Activated naive CD8-positive, alpha-beta T cell treated with anti-CD3 and anti-CD28 coated beads, Interleukin-2, amount 50 U/mL, for 24 hours (primary cell): ENCODE measurements at regions not wholly inside any gene's neighbourhood (a gene's known extent, or its start where the extent isn't known, plus 50 kb on each side); places are given as distances from the start of the nearest gene placed in this dataset.

Experiments used
- ATAC-seq: fragments of 150-1000 bp; cut with Tn5 transposase; one replicate; pipeline ENCODE4 v1.10.0; 2021
- DNase-seq: peaks from one replicate; pipeline ENCODE4 v3.0.0; 2021
- H3K27ac Mint-ChIP-seq: one replicate; pipeline ENCODE4 v1.8.0; 2021; ENCODE audit warnings: mild to moderate bottlenecking, mixed read lengths
- H3K27me3 Mint-ChIP-seq: one replicate; pipeline ENCODE4 v1.8.0; 2021; ENCODE audit warnings: mixed read lengths
- H3K36me3 Mint-ChIP-seq: one replicate; pipeline ENCODE4 v1.8.0; 2021; ENCODE audit warnings: low read depth, mixed read lengths
- H3K4me1 Mint-ChIP-seq: one replicate; pipeline ENCODE4 v1.8.0; 2021; ENCODE audit warnings: mixed read lengths
- H3K4me3 Mint-ChIP-seq: one replicate; pipeline ENCODE4 v1.8.0; 2021; ENCODE audit warnings: mild to moderate bottlenecking, moderate library complexity, mixed read lengths
- H3K9me3 Mint-ChIP-seq: one replicate; pipeline ENCODE4 v1.8.0; 2021; ENCODE audit warnings: mixed read lengths

- Mint-ChIP-seq H3K36me3 (no peaks in the 10 kb centered on the region), H3K4me3 (no peak overlapping the region), H3K27ac (peak overlapping the region; percentile 26), H3K9me3 (no peaks in the 10 kb centered on the region), H3K4me1 (peaks cover 5% of the 10 kb centered on the region), H3K27me3 (peaks cover 3% of the 10 kb centered on the region)
- ATAC-seq, result no peak
- DNase-seq, result no peak
Observed at GRCh38 chr5:82389347-82389746, 111.2 kb upstream of the RPS23 start.

- no peak overlapping the region for H3K27ac Mint-ChIP-seq
- H3K36me3 Mint-ChIP-seq, result no peaks in the 10 kb centered on the region
- H3K9me3 Mint-ChIP-seq, result no peaks in the 10 kb centered on the region
- H3K27me3 Mint-ChIP-seq, result peaks cover 3% of the 10 kb centered on the region
- peaks cover 5% of the 10 kb centered on the region for H3K4me1 Mint-ChIP-seq
- DNase-seq, result no peak
- ATAC-seq, result no peak
- H3K4me3 Mint-ChIP-seq, result no peak overlapping the region
Observed at GRCh38 chr5:82388181-82388580, 110.0 kb upstream of the RPS23 start.

GRCh38 chr5:82387819-82388166 lies 109.6 kb upstream of the RPS23 start:
- H3K36me3 Mint-ChIP-seq, result no peaks in the 10 kb centered on the region
- ATAC-seq, result no peak
- DNase-seq, result no peak
- no peak overlapping the region for H3K4me3 Mint-ChIP-seq
- H3K4me1 Mint-ChIP-seq, result peaks cover 5% of the 10 kb centered on the region
- no peak overlapping the region for H3K27ac Mint-ChIP-seq
- H3K9me3 Mint-ChIP-seq, result no peaks in the 10 kb centered on the region
- H3K27me3 Mint-ChIP-seq, result peaks cover 3% of the 10 kb centered on the region

GRCh38 chr5:82387001-82387818 lies 109.1 kb upstream of the RPS23 start:
- no peaks in the 10 kb centered on the region for H3K9me3 Mint-ChIP-seq
- no peak overlapping the region for H3K27ac Mint-ChIP-seq
- no peak for ATAC-seq
- peaks cover 5% of the 10 kb centered on the region for H3K4me1 Mint-ChIP-seq
- no peak overlapping the region for H3K4me3 Mint-ChIP-seq
- peaks cover 2% of the 10 kb centered on the region for H3K27me3 Mint-ChIP-seq
- no peaks in the 10 kb centered on the region for H3K36me3 Mint-ChIP-seq
- no peak for DNase-seq

GRCh38 chr5:82386576-82386975 lies 108.4 kb upstream of the RPS23 start:
- Mint-ChIP-seq H3K4me1 (peaks cover 5% of the 10 kb centered on the region), H3K27me3 (no peaks in the 10 kb centered on the region), H3K27ac (no peak overlapping the region), H3K4me3 (no peak overlapping the region), H3K9me3 (no peaks in the 10 kb centered on the region), H3K36me3 (no peaks in the 10 kb centered on the region)
- DNase-seq (no peak), ATAC-seq (no peak)

- ATAC-seq (no peak), DNase-seq (no peak)
- Mint-ChIP-seq H3K4me1 (peaks cover 5% of the 10 kb centered on the region), H3K27ac (no peak overlapping the region), H3K4me3 (no peak overlapping the region), H3K9me3 (no peaks in the 10 kb centered on the region), H3K36me3 (no peaks in the 10 kb centered on the region), H3K27me3 (no peaks in the 10 kb centered on the region)
Observed at GRCh38 chr5:82384034-82384750, 106.0 kb upstream of the RPS23 start.

- Mint-ChIP-seq H3K27me3 (no peaks in the 10 kb centered on the region), H3K4me3 (no peak overlapping the region), H3K4me1 (no peaks in the 10 kb centered on the region), H3K36me3 (no peaks in the 10 kb centered on the region), H3K27ac (no peak overlapping the region), H3K9me3 (no peaks in the 10 kb centered on the region)
- DNase-seq, result no peak
- ATAC-seq, result no peak
Observed at GRCh38 chr5:82381591-82381990, 103.4 kb upstream of the RPS23 start.

GRCh38 chr5:82376307-82376706 lies 98.2 kb upstream of the RPS23 start:
- Mint-ChIP-seq H3K4me3 (no peak overlapping the region), H3K27me3 (no peaks in the 10 kb centered on the region), H3K4me1 (peaks cover 5% of the 10 kb centered on the region), H3K9me3 (peaks cover 5% of the 10 kb centered on the region), H3K36me3 (peaks cover 2% of the 10 kb centered on the region), H3K27ac (no peak overlapping the region)
- ATAC-seq, result no peak
- DNase-seq, result no peak

- no peak overlapping the region for H3K4me3 Mint-ChIP-seq
- H3K4me1 Mint-ChIP-seq, result peaks cover 5% of the 10 kb centered on the region
Observed at GRCh38 chr5:82375488-82376244, 97.5 kb upstream of the RPS23 start.

GRCh38 chr5:82374637-82375036 lies 96.5 kb upstream of the RPS23 start:
- Mint-ChIP-seq H3K9me3 (peaks cover 5% of the 10 kb centered on the region), H3K4me1 (peaks cover 5% of the 10 kb centered on the region), H3K27me3 (no peaks in the 10 kb centered on the region), H3K36me3 (peaks cover 2% of the 10 kb centered on the region), H3K27ac (no peak overlapping the region), H3K4me3 (no peak overlapping the region)
- DNase-seq (no peak), ATAC-seq (peak; percentile 33)

More at GRCh38 chr5:82375488-82376244, 97.5 kb upstream of the RPS23 start:
- ATAC-seq, result no peak
- no peak overlapping the region for H3K27ac Mint-ChIP-seq
- no peak for DNase-seq
- no peaks in the 10 kb centered on the region for H3K27me3 Mint-ChIP-seq
- peaks cover 5% of the 10 kb centered on the region for H3K9me3 Mint-ChIP-seq
- peaks cover 2% of the 10 kb centered on the region for H3K36me3 Mint-ChIP-seq

GRCh38 chr5:82367930-82368329 lies 89.8 kb upstream of the RPS23 start:
- no peak for DNase-seq
- H3K4me3 Mint-ChIP-seq, result no peak overlapping the region
- H3K4me1 Mint-ChIP-seq, result peaks cover 12% of the 10 kb centered on the region
- ATAC-seq, result no peak
- H3K27ac Mint-ChIP-seq, result no peak overlapping the region
- no peaks in the 10 kb centered on the region for H3K9me3 Mint-ChIP-seq
- peaks cover 2% of the 10 kb centered on the region for H3K27me3 Mint-ChIP-seq
- H3K36me3 Mint-ChIP-seq, result no peaks in the 10 kb centered on the region

GRCh38 chr5:82365744-82366228 lies 87.6 kb upstream of the RPS23 start:
- Mint-ChIP-seq H3K9me3 (no peaks in the 10 kb centered on the region), H3K27me3 (peaks cover 2% of the 10 kb centered on the region), H3K4me1 (peaks cover 12% of the 10 kb centered on the region), H3K4me3 (no peak overlapping the region), H3K27ac (no peak overlapping the region), H3K36me3 (no peaks in the 10 kb centered on the region)
- peak; percentile 96 for ATAC-seq
- DNase-seq, result peak; percentile 28

GRCh38 chr5:82365026-82365425 lies 86.9 kb upstream of the RPS23 start:
- DNase-seq (no peak), ATAC-seq (no peak)
- peaks cover 2% of the 10 kb centered on the region for H3K27me3 Mint-ChIP-seq
- no peaks in the 10 kb centered on the region for H3K9me3 Mint-ChIP-seq
- H3K4me3 Mint-ChIP-seq, result no peak overlapping the region
- peaks cover 16% of the 10 kb centered on the region for H3K4me1 Mint-ChIP-seq
- H3K27ac Mint-ChIP-seq, result no peak overlapping the region
- H3K36me3 Mint-ChIP-seq, result no peaks in the 10 kb centered on the region

GRCh38 chr5:82364497-82364896 lies 86.3 kb upstream of the RPS23 start:
- no peaks in the 10 kb centered on the region for H3K9me3 Mint-ChIP-seq
- peaks cover 2% of the 10 kb centered on the region for H3K27me3 Mint-ChIP-seq
- H3K4me1 Mint-ChIP-seq, result peaks cover 16% of the 10 kb centered on the region
- H3K4me3 Mint-ChIP-seq, result no peak overlapping the region
- H3K36me3 Mint-ChIP-seq, result no peaks in the 10 kb centered on the region
- ATAC-seq, result no peak
- no peak for DNase-seq
- H3K27ac Mint-ChIP-seq, result no peak overlapping the region
